Esophagus mucosa (tissue), 1 donor: ENCODE measurements at regions not wholly inside any gene's neighbourhood (a gene's known extent, or its start where the extent isn't known, plus 50 kb on each side); places are given as distances from the start of the nearest gene placed in this dataset.
"Not testable (repeated sequence)": the region's sequence is repeated elsewhere in the genome, so short reads cannot be mapped to it uniquely, and the experiment has no call there.

Source experiments
- ATAC-seq: fragments of 200-7000 bp; cut with Tn5 transposase; one replicate; pipeline ENCODE4 v1.9.1; 2020
- donor health status: DM: yes; HTN: yes; CAD: no.

GRCh38 chrX:15114743-15115566 lies 154.9 kb downstream of the ASB9 start:
- no peak for ATAC-seq

GRCh38 chrX:15107367-15107988 lies 162.4 kb downstream of the ASB9 start:
- no peak for ATAC-seq

DNA sequence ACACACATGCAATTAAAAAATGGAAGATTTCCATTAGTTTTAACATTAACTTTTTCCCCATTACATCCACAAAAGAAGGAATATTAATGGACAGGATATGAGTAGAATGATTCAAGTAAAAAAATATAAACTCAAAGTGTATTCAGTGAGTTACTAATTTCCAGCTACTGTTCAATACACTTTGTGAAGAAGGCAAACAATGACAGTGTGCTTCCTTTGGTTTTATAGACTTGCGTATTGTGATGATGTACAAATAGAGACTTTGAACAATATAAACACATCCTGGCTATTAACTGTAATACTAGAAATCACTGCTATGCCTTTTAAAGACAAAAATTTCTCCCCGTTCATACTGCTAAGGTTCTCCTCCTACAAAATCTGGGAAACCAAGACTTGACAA lies 171.4 kb downstream of the ASB9 start:
- ATAC-seq = no peak

DNA sequence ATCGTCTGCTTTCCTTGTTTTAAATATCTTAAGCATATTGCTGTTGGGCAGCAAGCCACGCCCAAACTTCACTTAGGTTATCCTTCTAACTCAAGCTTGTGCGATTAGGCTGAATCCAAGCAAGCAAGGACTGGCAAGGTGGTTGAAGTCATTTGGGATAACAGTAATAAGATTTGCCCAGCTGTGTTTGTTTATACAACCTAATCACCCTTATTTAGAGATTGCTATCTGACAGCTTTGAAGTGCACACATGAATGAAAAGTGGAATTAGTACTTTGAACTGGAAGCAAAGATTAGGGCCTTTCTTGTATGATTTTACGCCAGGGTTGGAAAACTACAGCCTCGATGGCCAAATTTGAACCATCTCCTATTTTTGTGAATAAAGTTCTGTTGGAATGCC lies 182.1 kb downstream of the ASB9 start:
- ATAC-seq = no peak

DNA sequence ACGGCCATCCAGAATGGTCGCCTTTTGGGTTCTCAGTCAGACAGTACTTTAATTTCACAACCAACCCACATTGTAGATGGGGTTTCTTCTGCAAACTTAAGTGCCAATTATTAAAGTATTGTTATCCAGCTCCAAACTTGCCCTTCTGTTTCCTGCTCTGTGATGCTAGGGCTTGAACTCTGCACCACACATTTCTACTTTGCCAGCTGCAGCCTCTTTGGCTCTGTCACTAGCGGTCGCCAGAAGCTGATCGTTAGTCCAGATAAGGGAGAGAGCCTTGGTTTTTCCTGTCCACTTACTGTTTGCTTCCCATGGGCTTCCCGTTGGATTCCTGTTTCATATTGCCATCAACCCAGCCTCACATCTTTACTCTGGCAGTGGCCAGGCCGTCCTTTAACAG lies 196.6 kb downstream of the ASB9 start:
- ATAC-seq = no peak

DNA sequence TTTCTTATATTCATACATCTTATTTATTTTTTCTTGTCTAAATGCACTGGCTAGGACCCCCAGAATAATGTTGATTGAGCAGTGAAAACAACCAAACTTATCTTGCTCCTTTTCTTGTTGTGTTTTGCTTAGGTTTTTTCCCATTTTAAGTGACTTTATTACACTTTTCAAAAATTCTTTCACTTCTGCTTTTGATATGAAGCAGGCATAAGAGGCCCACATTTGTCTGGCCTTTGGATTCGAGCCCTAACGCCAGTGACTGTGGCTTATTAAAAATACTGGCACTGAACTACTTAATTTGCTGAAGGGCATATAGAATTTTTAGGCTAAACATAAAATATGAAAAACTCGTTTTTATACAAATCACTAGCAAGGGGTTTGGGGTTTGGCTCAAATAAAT lies 197.0 kb downstream of the ASB9 start:
- ATAC-seq = no peak

DNA sequence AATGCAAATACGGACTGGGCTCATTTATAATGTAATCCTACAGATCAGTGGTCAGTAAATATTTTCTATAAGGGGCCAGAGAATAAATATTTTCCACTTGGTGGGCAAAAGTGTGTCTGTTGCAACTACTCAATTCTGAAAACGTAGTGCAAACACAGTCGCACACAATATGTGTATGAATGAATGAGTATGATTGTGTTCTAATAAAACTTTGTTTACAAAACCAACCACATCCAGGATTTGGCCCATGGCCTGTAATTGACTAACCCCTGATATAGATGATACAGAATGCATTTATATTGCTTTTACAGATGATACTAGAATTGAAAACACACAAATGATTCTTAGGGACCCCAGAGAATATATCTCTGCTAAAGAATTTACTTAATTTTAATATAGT lies 197.6 kb downstream of the ASB9 start:
- ATAC-seq = no peak

DNA sequence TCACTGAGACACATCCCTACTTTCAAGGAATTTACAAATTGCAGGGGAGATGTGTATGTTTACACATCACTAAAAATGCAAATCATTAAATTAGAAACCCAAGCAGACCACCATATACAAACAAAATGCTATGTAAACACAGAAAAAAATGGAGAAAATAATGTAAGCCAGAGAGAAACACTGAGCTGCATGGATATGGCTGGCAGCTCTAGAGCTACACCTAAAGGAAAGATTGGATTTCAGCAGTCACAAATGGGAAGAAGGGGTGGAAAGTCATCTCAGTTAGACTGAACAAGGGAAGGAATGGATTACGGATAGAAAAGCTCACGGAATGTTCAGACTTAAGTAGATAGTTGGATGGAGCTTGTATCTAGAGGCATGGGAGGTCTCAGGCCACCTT lies 186.3 kb downstream of the MOSPD2 start:
- no peak for ATAC-seq

DNA sequence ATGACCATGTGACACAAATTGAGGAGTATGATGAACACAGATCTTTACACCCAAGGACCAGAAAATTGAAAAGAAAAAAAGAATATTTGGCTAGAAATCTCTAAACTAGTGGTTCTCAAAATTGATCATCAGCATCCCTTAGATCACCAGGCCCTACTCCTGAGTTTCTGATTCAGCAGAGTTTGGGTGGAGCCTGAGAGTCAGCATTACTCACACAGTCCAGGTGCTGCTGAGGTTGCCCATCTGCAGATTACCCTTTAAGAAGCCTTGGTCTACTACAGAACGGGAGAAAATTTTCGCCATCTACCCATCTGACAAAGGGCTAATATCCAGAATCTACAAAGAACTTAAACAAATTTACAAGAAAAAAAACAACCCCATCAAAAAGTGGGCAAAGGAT lies 182.8 kb downstream of the MOSPD2 start:
- no peak for ATAC-seq

DNA sequence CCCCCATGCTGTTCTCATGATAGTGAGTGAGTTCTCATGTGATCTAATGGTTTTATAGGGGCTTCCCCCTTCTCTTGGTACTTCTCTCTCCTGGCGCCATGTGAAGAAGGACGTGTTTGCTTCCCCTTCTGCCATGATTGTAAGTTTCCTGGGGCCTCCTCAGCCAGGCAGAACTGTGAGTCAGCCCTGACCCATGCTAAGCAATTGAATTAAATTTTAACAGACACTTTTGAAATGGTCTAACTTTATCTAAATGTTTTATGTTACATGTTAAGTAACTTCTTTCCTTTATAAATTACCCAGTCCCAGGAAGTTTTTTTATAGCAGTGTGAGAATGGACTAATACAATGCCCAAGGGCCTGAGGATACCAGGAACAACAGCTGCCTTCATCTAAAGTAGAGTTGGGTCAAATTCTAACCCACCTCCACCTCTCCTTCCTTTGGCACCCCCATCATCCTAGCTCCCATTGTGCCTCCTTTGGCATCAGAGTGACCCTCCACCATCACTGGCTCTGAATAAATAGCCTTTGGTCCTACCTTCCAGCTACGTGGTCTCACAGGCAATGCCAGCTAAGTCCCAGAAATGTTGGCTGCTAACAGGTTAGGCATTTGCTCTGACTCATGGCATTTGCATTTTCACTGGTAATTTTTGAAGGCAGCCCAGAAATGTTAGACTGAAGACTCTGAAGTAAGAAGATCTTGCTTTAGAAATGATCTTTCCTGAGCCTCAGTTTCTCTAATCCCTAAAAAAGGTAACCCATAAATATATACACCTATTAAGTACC lies 182.1 kb downstream of the MOSPD2 start:
- ATAC-seq = no peak

GRCh38 chrX:15050395-15050794 lies 177.2 kb downstream of the MOSPD2 start:
- no peak for ATAC-seq

- ATAC-seq = no peak
Observed at GRCh38 chrX:15043538-15043937, 170.3 kb downstream of the MOSPD2 start.

DNA sequence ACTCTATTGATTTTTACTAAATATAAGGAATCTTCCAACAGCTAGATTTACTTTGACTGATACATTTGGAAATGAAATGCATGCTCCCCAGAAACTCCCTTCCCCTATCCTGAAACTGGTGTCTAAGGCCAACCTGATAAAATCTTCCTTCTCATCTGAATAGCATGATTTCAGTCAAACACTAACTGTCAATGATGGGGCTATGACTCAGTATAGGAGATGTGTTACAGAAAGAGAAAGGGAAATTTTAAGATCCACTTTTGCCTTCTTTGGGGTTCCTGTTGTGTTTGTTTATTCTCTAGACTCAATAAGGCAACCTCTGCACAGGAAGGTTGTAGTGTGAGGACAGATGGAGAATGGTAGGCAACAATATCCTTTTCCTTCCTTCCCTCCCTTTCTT lies 160.7 kb downstream of the MOSPD2 start:
- ATAC-seq = no peak

DNA sequence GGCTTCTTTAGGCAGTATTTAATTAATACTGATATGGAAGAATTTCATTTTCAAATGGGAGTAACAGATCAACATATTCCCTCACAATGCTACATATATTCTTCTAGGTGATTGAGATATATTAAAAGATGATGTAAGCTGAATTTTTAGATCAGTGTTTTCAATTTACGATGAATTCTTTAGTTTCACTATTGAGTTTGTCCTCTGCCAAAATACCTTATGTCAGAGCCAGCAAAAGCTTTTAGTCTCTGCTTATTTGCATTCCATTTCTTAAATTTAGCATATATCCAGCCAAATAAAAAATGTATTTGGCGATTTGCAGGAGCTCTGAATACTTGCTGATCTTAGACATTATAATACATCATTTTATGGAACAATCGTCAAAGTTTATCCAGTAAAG lies 144.3 kb downstream of the MOSPD2 start:
- ATAC-seq = no peak

GRCh38 chrX:15016051-15016450 lies 142.8 kb downstream of the MOSPD2 start:
- ATAC-seq = no peak

DNA sequence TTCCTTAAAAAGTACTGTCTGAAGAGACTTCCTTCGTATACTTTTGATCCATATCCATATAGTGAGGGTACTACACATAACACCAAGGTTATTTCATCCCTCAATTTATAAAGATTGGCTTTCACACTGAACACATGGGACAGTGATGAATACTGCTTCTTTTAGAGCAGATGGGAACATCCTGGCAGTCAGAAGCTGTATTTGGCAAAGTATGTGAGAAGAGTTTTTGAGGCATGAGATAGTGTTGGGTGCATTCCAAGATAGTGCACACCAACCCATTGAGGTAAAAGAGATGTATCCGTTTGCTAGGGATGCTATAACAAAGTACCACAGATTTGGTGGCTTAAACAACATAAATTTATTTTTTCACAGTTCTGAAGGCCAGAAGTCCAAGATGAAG lies 141.1 kb downstream of the MOSPD2 start:
- ATAC-seq = no peak

GRCh38 chrX:15013461-15013860 lies 140.2 kb downstream of the MOSPD2 start:
- ATAC-seq = no peak

GRCh38 chrX:14997271-14997670 lies 124.0 kb downstream of the MOSPD2 start:
- ATAC-seq = no peak

DNA sequence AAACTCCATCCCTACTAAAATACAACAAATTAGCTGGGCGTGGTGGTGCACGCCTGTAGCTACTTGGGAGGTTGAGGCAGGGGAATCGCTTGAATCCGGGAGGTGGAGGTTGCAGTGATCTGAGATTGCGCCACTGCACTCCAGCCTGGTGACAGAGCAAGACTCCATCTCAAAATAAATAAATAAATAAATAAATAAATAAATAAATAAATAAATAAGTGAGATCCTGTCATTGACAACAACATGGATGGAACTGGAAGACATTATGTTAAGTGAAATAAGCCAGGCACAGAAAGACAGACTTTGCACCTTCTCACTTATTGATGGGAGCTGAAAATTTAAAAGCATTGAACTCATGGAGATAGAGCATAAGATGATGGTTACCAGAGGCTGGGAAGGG lies 111.2 kb downstream of the MOSPD2 start:
- ATAC-seq = not testable (repeated sequence)
